ENCODE measurements at regions not wholly inside any gene's neighbourhood (a gene's known extent, or its start where the extent isn't known, plus 50 kb on each side); places are given as distances from the start of the nearest gene placed in this dataset.
"Not testable (repeated sequence)": the region's sequence is repeated elsewhere in the genome, so short reads cannot be mapped to it uniquely, and the experiment has no call there.

DNA sequence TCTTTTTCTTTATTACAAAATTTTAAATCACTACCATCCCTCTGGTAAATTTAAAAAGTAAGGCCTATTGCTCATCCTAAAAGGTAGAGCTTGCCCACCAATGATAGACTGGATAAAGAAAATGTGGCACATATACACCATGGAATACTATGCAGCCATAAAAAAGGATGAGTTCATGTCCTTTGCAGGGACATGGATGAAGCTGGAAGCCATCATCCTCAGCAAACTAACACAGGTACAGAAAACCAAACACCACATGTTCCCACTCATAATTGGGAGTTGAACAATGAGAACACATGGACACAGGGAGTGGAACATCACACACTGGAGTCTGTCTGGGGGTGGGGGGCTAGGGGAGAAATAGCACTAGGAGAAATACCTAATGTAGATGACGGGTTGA lies 155.2 kb upstream of the NOCT start:
- not testable (repeated sequence) for DNase-seq (ENCODE audit: low read depth in 4 of 4, low spot score in 3 of 4)

DNA sequence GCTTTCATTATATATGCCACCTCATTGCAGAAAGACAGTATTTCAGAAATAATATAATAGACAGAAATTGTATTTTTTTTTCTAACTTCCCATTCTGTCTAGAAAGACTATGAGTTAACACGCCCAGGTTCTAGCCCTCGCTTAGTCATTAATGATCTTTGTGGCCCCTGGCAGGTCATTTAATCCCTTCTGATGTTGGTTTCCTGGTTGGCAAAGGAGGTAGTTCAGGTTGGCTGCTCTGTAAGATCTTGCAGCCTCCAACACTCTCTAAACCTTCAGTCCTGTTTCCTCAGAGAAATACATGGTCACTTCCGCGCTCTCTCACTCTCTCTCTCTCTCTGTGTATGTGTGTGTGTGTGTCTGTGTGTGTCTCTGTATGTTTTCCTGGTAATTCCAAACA lies 156.3 kb upstream of the NOCT start:
- no peak for DNase-seq (ENCODE audit: low read depth in 4 of 4, low spot score in 3 of 4)

DNA sequence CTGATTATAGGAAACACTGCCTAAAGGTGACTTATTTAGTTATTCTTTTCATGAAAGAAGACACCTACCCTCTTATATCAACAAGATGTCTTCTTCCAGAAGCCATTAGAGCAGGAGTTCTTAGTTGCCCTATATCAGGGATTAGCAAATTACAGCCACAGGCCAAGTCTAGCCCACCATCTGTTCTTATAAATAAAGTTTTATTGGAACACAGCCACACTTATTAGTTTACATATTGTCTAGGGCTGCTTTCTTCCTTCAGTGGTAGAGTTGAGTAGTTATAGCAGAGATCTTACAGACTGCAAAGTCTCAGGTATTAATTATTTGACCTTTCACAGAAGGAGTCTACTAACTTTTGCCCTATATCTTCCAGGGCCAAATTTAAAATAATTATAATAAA lies 157.2 kb upstream of the NOCT start:
- no peak for DNase-seq (ENCODE audit: low read depth in 4 of 4, low spot score in 3 of 4)

DNA sequence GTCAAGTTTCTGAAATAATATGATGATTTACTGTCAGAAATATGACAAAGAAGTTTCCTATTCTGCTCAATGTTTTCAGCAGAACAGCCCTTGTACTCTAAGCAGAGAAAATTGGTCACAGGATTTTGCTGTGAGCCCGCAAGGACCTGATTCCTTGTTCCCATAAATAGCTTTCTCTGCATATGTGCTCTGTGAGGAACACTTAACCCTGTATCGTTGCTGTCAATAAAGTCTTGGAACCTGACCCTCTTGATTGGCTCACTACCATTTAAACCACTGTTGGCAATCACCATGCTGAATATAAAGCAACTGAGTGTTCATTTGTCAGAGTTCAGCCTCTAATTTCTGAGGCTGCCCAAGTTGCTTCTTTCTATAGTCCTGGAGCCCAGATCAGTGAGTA lies 158.2 kb upstream of the NOCT start:
- no peak for DNase-seq (ENCODE audit: low read depth in 4 of 4, low spot score in 3 of 4)

DNA sequence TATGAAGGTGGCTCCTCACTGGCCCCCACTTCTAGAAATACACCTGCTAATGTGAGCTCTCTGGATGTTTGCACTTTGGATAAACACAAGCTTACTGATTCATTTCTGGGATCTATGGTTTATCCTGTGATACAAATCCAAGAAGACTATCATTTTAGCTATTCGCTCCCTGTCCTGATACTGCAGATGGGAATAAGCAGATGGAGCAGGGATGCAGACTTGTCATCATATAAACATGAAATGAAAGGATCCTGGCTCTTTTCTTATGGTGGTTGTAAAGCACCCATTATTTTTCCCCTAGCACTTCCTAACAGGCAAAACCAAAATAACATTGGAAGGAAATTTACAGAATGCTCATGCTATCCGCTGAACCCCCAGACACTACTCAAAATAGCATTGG lies 162.9 kb upstream of the NOCT start:
- DNase-seq (ENCODE audit: low read depth in 4 of 4, low spot score in 3 of 4): no peak

DNA sequence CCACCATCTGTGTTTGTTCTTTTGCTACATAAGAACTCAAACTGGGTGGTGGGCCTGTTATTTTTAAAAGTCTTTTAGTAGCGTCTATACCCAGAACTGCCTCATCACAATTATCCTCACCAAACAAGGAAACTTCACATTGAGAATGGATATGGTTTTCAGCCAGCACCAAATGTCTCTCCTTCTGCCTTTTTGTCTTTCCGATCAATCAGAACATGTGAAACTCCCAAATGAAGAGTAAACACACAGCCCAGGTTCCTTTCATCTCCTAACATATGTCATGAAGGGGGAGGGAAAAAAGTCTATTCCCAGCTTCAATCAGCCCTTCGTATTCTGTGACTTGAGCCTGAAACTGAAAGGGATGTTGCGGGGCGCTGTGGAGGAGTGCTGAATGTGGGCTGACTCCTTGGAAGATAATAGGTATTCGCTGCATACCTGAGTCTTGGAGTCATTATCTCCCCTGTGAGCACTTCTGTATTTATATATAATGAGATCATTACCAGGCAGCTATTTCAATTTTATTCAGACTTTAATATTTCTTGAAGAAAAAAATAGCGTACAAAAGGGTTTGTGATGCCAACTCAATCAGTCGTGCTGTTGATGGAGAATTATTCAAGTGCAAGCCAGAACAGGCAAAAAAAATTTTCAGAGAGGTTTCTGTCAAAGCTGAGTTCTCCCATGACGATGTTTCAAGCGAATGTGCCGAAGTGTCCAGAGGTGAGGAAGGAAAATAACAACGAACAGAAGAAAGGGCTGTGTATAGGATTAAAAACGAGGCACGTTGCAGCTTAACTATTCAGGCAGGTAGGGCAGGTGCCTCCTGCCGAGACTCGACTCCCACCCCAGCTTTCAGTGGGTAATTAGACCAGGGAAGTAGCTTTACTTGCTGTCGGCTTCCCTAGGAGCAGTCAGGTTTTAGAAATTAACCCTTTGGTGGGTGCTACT lies 163.9 kb upstream of the NOCT start:
- no peak for DNase-seq (ENCODE audit: low read depth in 4 of 4, low spot score in 3 of 4)

DNA sequence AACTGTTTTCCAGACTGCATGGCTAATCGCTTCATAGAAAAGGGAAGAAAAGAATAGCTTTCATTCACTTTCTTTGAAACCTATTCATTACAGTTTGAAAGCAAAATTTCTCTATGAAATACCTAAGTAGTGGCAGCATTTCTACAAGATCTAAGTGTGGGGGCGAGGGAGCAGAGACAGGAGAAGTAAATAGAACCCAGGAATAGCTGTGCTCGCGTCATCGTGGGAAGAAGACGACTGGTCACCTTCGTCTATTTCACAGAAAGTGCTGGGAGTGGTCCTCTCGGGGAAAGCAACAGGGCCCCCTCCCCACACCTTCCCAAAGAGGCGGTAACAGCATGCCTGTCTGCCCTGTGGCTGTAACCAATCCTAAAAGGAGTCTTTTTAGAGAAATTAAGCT lies 169.9 kb upstream of the NOCT start:
- no peak for DNase-seq (ENCODE audit: low read depth in 4 of 4, low spot score in 3 of 4)

DNA sequence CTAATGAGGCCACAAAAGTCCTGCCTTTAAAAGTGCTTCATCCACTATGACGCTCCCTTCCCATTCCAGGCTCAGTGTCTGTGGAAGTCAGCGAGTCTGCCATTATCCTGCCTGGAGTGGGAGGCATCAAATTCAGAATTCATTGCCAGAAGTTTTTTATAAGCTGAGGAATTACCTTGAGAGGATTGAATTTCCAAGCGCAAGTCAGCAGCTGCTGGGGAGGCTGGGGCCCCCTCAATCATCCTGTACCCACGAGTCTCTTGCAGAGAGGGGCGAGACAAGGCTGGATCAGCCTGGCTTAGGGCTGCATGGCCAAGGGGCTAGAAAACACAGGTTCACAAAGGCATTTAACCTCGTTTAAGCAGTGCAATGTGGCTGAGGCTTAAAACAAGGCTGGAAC lies 170.5 kb upstream of the NOCT start:
- no peak for DNase-seq (ENCODE audit: low read depth in 4 of 4, low spot score in 3 of 4)

DNA sequence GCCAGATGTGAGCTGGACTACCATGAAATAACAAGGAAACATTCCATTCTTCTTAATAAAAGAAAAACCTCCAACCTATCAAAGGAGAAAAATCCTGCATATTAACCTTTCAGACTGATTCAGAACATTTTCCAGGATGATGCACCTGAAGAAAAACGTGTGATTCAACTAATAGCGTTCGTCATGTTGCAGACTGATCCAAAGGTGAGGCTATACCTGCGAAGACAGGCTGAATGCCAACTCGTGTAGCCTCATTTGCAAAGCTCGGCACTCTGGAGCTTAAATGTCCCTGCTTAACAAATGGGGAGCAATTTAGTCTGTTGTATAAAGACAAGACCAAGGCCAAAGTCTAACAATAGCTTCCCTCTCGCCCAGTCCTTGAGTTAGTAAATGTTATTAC lies 172.0 kb upstream of the NOCT start:
- no peak for DNase-seq (ENCODE audit: low read depth in 4 of 4, low spot score in 3 of 4)

DNA sequence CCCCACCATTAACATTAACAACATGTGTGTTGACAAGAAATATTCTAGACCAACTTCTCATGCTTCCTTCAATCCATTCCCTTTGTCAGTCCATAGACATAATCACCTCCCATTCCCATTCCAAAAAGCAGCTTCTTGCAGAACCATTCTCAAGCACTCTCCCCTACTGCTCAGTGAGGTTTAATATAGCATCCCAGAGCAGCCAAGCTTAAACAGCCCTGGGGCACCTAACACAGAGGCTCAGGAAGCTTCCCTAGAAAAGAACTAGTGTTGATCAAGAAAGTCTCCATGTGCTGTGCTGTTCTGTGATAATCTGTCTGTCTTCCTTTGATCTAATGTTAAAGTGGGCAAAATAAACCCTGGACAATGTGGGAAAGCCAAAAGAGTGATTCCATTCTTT lies 174.2 kb upstream of the NOCT start:
- no peak for DNase-seq (ENCODE audit: low read depth in 4 of 4, low spot score in 3 of 4)

DNA sequence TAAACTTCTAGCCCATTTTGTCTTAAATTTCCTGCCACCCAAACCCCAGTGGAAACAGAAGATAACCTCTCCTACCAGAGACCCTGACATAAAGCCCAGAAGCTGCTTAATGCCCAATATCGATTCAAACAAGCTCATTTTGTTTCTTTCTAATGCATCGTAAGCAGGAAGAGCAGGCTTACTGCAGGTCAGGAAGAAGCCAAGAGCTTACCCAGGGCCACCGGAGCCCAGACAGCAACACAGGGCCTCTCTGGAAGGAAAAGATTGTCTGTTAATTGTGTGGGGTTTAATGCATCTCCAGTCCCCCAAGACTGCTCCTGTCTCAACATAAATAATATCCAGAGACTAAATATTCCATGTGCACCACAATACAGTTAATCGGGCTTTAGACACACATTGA lies 177.3 kb upstream of the NOCT start:
- no peak for DNase-seq (ENCODE audit: low read depth in 4 of 4, low spot score in 3 of 4)

DNA sequence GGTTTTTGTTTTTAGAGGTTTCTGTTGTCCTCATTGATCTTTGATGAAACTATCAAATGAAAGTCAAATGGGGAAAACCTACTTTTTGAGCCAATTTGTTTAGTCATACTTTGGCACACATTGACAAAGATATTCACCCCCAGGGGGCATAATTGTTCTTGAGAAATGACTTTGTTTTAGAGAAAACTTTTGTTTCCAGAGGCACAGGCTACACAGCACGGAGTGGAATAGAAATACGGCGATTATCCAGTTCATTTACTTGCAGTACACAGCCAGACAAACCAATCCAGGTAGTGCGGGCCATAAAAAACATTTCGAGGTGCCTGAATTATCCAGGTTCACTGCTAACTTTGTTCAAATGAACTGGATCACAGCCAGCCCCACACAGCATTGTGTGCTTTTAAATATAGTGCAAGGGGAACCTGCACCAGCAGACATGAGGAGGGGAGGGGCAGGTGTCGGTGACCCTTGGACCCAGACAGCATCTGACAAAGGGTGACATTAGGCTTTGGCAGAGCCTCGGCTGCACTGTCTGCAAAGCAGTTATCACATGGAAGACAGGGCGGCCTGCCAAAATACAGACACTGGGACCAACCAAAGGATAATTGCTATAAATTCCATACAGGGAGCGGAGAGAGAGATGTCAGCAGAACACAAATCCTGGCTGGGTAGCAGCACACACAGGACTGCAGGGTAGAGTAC lies 179.6 kb upstream of the NOCT start:
- DNase-seq (ENCODE audit: low read depth in 4 of 4, low spot score in 3 of 4): no peak

DNA sequence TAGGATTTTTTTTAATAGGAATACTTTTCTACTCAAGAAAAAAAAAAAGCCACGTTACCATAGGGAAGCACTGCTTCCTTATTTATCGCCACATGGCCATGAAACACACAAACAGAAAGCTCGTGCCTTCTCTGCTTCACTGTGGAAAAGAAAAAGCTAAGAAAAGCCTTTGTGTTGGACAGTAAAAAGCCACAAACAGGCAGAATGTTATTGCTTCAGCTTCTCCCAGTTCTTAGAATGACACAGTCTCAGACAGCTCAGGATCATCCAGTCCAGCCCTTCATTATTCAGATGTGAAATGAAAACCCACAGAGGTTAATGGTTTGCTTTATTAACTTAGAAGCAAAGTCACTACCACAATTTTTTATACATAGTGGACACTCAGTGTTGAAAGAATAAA lies 181.6 kb upstream of the NOCT start:
- DNase-seq (ENCODE audit: low read depth in 4 of 4, low spot score in 3 of 4): no peak

DNA sequence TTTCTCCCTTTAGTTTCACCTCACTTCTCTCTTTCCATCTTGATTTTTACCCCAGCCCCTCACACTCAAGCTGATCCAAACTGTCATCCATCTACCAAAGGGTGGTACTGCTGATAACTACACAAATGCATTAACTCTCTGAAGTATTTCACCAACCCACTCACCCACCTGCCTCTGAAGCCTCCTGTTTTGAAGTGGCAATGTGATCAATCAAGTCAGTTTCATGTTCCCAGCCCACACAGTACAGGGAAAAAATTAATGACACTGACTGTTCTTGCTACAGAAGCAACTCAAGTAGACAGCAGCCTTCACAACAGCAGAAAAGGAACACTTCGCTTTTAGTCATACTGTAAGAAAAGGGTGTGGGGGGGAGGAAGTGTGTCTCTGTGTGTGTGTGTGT lies 183.0 kb upstream of the NOCT start:
- DNase-seq (ENCODE audit: low read depth in 4 of 4, low spot score in 3 of 4): no peak

DNA sequence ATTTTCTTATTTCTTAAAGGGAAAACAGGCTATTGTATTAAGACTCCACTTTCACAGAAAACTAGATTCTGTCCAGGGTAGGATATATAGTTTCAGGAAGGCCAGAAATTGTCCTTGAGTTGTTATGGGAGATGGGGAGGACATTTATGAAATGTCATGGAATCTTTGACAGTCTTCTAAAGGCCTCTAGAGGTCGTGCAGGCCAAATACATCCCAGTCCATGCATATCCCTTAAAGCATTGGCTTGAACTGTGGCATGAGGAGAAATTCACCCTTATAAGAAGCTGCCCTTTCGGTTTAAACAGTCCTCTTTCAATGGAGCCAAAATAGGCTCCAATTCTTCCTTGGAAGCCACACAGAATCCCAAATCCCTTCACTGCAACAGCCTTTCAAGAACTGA lies 183.6 kb upstream of the NOCT start:
- no peak for DNase-seq (ENCODE audit: low read depth in 4 of 4, low spot score in 3 of 4)

DNA sequence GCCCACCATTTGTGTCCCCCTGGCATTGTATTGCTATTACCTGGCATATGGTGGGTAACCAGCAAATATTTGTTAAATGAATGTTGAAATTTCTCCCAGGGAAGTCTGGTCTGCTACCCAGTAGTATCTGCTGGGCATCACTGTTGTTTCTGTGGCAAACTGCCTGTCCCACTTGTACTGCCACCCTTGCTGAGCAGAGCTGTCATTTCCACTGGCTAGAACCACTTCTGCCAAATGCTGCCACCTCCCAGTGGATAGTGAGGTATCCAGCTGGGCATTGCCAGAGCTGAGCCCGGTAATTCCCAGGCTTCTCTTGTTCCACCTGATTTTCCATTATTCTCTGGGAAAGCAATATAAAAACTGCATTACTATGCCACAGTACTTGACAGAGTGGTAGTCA lies 186.7 kb upstream of the NOCT start:
- DNase-seq (ENCODE audit: low read depth in 4 of 4, low spot score in 3 of 4): no peak

DNA sequence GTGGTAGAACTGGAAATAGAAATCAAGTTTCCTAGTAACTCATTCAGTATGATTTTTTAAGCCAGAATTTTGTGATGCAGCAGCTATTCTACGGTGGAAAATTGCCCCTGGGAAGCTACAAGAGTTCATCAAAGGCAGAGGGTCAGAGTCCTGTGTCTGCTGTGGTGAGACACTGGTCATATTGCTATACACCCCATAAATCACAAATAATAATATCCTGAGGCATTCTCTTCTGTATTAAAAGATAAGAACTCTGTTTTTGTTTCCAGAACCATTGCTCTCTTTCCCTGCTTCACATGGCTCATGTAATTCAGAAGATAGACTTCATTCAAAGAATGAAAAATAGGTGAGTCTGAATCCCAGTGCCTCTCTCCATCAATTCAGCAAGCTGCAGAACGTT lies 188.8 kb upstream of the NOCT start:
- no peak for DNase-seq (ENCODE audit: low read depth in 4 of 4, low spot score in 3 of 4)

DNA sequence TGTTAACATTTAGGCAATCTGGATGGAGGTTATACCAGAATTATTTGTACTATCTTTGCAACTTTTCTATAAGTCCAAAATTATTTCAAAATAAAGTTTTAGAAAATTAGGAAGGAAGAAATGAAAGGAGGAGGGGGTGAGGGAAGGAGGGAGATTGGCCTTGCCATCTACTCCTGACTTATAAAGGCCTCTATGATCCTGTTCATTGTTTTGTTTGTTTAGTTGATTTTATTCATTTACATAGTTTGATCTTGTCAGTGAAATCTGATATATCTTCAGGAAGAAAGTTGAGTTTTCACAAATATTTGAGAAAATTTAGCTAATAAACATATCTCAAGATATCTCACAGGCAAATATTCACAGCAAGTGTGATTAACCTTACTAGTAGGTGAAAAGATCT lies 189.3 kb upstream of the NOCT start:
- DNase-seq (ENCODE audit: low read depth in 4 of 4, low spot score in 3 of 4): no peak

DNA sequence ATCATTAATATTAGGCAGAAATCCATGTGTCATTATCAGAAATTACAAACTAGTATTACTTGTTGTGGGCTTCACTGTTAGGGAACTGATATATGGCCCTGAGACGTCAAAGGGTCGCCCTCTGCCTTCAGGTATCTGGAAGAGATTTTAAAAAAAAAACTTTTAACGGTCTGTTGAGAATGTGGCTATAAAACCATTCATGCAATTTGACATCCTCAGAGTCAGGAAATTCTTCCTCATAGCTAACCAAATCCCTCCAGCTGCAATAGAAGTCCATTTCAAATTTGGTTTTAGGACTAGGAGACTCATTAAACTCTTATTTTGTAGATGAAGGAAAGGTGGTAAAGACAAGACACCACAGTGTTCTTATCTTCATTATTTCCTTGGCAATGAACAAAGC lies 194.2 kb upstream of the NOCT start:
- DNase-seq (ENCODE audit: low read depth in 4 of 4, low spot score in 3 of 4): no peak

DNA sequence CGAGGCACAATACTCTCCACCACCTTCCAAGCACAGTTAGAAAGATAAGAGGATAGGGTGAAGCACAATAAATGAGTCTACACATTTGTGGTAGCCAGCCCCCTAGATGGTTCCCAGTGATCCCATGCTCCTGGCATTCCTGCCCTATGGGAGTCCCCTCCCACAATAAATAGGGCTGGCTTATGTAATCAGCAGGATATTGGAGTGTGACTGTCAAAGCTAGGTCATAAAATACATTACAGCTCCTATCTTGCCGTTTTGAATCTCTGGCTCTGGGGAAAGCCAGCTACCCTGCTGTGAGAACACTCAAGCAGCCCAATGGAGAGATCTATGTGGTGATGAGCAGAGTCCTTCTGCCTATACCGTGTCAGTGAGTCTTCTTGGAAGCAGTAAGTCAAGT lies 198.7 kb upstream of the NOCT start:
- DNase-seq (ENCODE audit: low read depth in 4 of 4, low spot score in 3 of 4): no peak

DNA sequence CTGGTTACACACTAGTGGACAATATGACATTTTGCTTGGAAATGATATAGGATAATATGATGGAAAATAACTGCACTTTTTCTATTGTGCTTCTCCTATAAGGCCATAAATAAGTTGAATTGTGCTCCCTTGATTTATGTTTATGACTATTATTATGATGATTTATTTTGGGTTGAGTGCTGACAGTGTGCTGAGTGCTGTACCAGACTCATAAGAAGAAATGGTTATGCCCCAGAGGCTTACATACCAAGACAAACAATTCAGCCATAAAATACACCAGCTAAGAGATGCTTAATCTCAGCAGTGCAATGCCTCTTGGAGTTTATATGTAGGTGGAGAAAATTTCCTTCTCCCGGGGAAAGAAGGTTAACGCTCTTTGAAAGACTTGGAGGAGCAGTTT lies 199.8 kb upstream of the NOCT start:
- DNase-seq (ENCODE audit: low read depth in 4 of 4, low spot score in 3 of 4): no peak

DNA sequence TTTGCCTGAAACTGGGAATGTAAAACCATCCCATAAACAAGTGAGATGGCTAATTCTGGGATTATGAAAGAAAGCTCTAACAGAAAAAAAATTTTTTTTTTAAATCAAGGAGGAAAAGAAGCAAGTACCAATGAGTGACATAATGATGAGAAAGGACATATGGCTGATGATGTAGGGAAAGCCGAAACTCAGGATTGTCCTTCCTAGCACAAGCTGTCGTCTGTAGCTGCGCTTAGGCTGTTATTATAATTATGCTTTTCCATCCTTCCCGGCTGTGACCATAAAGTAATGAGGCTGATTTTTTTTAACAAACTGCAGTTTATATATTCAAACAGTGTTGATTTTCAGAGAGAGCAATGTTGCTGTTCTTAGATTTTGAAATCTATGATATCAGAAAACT lies 209.8 kb upstream of the NOCT start:
- DNase-seq (ENCODE audit: low read depth in 4 of 4, low spot score in 3 of 4): no peak
